Uterus (tissue), 3 donors: ENCODE measurements at regions not wholly inside any gene's neighbourhood (a gene's known extent, or its start where the extent isn't known, plus 50 kb on each side); places are given as distances from the start of the nearest gene placed in this dataset.

ENCODE experiments used
- DNase-seq, 2 donors: peaks; one replicate each; pipeline ENCODE4 v3.0.0-alpha.2; 2019 to 2020
- H3K27ac ChIP-seq, 2 donors: fragments of 200-600 bp; sonication (generic); 1 replicate in 1 of 2; 2 replicates in 1 of 2; pipeline ENCODE4 v1.5.1; 2016 to 2018
- H3K27me3 ChIP-seq, 2 donors: fragments of 200-600 bp; sonication (generic); one replicate each; pipeline ENCODE4 v1.5.1; 2018 to 2019; ENCODE audit warnings: control low read depth in 1 of 2
- H3K36me3 ChIP-seq, 2 donors: fragments of 200-600 bp; sonication (generic); one replicate each; pipeline ENCODE4 v1.5.1; 2019; ENCODE audit warnings: control low read depth in 1 of 2
- H3K4me1 ChIP-seq, 2 donors: fragments of 200-600 bp; sonication (generic); one replicate each; pipeline ENCODE4 v1.5.1; 2018 to 2019; ENCODE audit warnings: control low read depth in 1 of 2
- H3K4me3 ChIP-seq, 2 donors: fragments of 200-600 bp; sonication (generic); 1 replicate in 1 of 2; 2 replicates in 1 of 2; pipeline ENCODE4 v1.5.1; 2018 to 2019; ENCODE audit warnings: mild to moderate bottlenecking in 1 of 2
- H3K9me3 ChIP-seq, 2 donors: fragments of 200-600 bp; sonication (generic); one replicate each; pipeline ENCODE4 v1.5.1; 2019; ENCODE audit warnings: control low read depth in 1 of 2
- POLR2A ChIP-seq, 2 donors: fragments of 450-650 bp; IDR thresholded peaks; one replicate each; pipeline ENCODE4 v1.6.1; 2016; ENCODE audit warnings: antibody characterized with exemption in 2 of 2, mild to moderate bottlenecking in 1 of 2, moderate library complexity in 1 of 2
- intact Hi-C: fragments of 100-400 bp; cut with DNase I; formaldehyde crosslinking; loops from one replicate; pipeline ENCODE4 v1.15.1; 2023; ENCODE audit warnings: low total_unique reads
- TF ChIP-seq, protein P1 (sequence below), 4 experiments: fragments of 200-600 bp in 2 of 4; fragments of 450-650 bp in 2 of 4; sonication (generic) in 2 of 4; IDR thresholded peaks; one replicate each; pipeline ENCODE4 v1.5.1; 2016 to 2019; ENCODE audit warnings: antibody characterized with exemption in 4 of 4, mild to moderate bottlenecking in 2 of 4, moderate library complexity in 1 of 4
- donor health status: DM: yes; HTN: yes; CAD: no.

DNA sequence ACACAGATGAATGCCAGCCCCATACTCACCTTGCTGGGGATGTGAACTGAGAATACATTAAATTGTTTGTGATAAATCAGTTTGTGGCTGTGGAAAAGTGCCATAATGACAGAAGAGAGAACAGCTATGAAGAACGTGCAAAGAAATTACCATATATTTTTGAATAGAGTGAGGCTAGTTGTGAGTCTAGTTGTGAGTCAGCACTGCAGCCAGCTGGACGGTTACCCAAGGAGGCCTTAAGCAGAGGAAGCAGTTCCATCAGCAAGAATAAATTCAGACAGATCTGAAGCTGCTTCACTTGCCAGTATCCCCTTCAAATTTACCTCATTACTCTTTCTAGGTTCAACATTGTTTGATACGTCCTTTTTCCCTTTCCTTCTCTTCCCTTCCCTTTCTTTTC is 446.0 kb downstream of the MTRR start:
- no peaks in the 10 kb centered on the region for H3K27me3 ChIP-seq
- no peaks in the 10 kb centered on the region for H3K36me3 ChIP-seq
- DNase-seq, result no peak
- H3K9me3 ChIP-seq, result no peaks in the 10 kb centered on the region
- intact Hi-C loops, result no loop called here
- TF ChIP-seq, protein P1, sequence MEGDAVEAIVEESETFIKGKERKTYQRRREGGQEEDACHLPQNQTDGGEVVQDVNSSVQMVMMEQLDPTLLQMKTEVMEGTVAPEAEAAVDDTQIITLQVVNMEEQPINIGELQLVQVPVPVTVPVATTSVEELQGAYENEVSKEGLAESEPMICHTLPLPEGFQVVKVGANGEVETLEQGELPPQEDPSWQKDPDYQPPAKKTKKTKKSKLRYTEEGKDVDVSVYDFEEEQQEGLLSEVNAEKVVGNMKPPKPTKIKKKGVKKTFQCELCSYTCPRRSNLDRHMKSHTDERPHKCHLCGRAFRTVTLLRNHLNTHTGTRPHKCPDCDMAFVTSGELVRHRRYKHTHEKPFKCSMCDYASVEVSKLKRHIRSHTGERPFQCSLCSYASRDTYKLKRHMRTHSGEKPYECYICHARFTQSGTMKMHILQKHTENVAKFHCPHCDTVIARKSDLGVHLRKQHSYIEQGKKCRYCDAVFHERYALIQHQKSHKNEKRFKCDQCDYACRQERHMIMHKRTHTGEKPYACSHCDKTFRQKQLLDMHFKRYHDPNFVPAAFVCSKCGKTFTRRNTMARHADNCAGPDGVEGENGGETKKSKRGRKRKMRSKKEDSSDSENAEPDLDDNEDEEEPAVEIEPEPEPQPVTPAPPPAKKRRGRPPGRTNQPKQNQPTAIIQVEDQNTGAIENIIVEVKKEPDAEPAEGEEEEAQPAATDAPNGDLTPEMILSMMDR (IDR thresholded peaks at IDR 0.05), result no peak
- no peak for TF ChIP-seq POLR2A (IDR thresholded peaks at IDR 0.05)
- no peaks in the 10 kb centered on the region for H3K4me1 ChIP-seq
- H3K27ac ChIP-seq, result no peak overlapping the region
- H3K4me3 ChIP-seq, result no peak overlapping the region

DNA sequence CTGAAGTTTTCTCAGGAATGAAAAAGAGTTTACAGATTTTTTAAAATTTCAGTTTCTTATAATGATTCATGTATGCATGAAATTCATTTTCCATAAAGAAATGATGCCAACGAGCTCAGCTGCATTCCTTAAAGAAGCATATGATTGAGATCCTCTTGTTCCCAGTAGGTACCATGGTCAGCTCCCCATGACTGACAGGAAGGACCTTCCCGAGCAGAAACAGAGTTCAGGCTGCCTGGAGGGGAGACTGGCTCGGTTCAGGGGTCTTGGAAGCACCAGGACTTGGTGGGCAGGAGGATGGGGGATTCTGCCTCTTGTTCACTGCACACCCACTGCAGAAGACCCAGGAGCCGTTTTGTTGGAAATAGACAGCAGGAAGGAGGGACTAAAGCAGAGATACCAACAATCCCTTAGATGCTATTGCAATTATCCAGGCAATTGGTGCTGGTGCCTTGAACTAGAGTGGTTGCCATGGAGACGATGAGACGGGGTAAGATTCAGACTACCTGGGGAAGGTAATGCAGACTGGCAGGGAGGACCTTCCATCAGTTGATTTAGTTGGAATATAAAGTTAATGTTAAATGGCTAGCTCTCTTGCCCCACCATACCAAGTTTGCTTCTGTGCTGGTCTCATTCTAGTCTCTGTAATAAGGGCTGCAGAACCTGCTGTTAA is 447.8 kb downstream of the MTRR start:
- intact Hi-C loops, result no loop called here
- TF ChIP-seq, protein P1 (IDR thresholded peaks at IDR 0.05), result no peak
- TF ChIP-seq POLR2A (IDR thresholded peaks at IDR 0.05), result no peak
- Histone ChIP-seq H3K4me3 (no peak overlapping the region), H3K27ac (no peak overlapping the region), H3K4me1 (no peaks in the 10 kb centered on the region), H3K27me3 (no peaks in the 10 kb centered on the region), H3K9me3 (no peaks in the 10 kb centered on the region), H3K36me3 (no peaks in the 10 kb centered on the region)
- DNase-seq, result no peak

DNA sequence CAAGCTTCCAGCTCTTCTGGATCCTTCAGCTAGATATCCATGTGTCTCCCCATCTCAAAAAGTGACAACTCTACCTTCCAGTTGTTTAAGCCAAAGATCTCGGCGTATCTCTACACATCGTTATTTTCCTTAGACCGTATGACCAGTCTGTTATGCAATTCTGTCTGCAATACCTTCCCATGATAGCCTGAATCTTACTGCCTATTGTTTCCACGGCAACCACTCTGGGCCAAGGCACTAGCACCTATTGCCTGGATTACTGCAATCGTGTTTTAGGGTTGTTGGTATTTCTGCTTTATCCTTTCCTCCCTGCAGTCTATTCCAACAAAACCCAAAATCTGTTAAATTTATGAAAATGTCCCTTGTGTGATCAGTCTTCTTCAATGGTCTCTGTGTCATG is 448.4 kb downstream of the MTRR start:
- Histone ChIP-seq H3K27ac (no peak overlapping the region), H3K27me3 (no peaks in the 10 kb centered on the region)
- TF ChIP-seq POLR2A (IDR thresholded peaks at IDR 0.05), result no peak
- TF ChIP-seq, protein P1 (IDR thresholded peaks at IDR 0.05), result no peak

DNA sequence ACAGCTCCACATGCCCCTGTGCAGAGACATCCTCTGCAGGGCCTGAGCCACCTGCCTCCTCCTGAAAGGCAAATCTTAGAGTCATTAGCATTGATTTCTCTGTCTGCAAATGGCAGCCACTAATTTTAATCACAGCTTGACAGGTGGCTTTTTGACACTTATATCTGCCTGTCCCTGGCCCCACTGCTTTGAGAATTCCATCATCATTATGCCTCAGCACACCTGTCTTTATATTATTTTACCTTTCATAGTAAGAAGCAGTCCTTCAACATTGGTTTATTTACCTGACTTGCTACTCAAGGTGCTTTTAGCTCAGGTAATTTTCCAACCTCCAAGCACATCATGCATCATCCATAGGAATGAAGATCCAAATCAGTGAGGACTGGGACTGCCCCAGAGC is 451.3 kb downstream of the MTRR start:
- Histone ChIP-seq H3K4me3 (no peak overlapping the region), H3K9me3 (no peaks in the 10 kb centered on the region), H3K4me1 (no peaks in the 10 kb centered on the region), H3K27ac (no peak overlapping the region), H3K36me3 (no peaks in the 10 kb centered on the region), H3K27me3 (no peaks in the 10 kb centered on the region)
- no peak for TF ChIP-seq POLR2A (IDR thresholded peaks at IDR 0.05)
- TF ChIP-seq, protein P1 (IDR thresholded peaks at IDR 0.05), result no peak
- intact Hi-C loops, result no loop called here
- no peak for DNase-seq

More for the DNA sequence above, 448.4 kb downstream of the MTRR start:
- H3K36me3 ChIP-seq, result no peaks in the 10 kb centered on the region
- intact Hi-C loops, result no loop called here
- no peak overlapping the region for H3K4me3 ChIP-seq
- DNase-seq, result no peak
- H3K9me3 ChIP-seq, result no peaks in the 10 kb centered on the region
- H3K4me1 ChIP-seq, result no peaks in the 10 kb centered on the region

DNA sequence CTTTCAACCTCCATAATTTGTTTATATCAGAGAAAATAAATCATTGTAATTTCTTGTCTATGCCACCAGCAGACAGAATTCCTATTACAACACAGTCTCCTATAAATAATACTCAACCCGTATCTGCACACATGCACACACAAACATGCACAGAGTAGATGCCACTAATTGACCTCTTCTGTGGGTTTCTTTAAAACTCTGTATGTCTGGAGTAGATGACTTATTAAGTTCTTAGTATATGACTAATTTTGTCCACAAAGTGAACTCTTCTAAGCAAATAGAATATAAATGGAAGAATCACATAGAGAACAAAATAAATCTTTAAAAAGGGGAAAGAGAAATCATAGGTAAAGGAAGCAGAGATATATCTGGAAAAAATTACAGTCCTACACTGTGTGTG is 452.3 kb downstream of the MTRR start:
- Histone ChIP-seq H3K27me3 (no peaks in the 10 kb centered on the region), H3K4me1 (no peaks in the 10 kb centered on the region), H3K9me3 (no peaks in the 10 kb centered on the region), H3K4me3 (no peak overlapping the region), H3K36me3 (no peaks in the 10 kb centered on the region), H3K27ac (no peak overlapping the region)
- intact Hi-C loops, result no loop called here
- TF ChIP-seq, protein P1 (IDR thresholded peaks at IDR 0.05), result no peak
- no peak for TF ChIP-seq POLR2A (IDR thresholded peaks at IDR 0.05)
- DNase-seq, result no peak
